ENCODE measurements at regions not wholly inside any gene's neighbourhood (a gene's known extent, or its start where the extent isn't known, plus 50 kb on each side); places are given as distances from the start of the nearest gene placed in this dataset.

- Histone ChIP-seq H3K27ac (no peak overlapping the region), H3K9me3 (no peaks in the 10 kb centered on the region), H3K4me1 (no peaks in the 10 kb centered on the region), H3K4me3 (no peak overlapping the region), H3K4me2 (no peak overlapping the region)
- TF ChIP-seq USF2 (IDR thresholded peaks at IDR 0.05) (no peak), ESRRA (IDR thresholded peaks at IDR 0.05; ENCODE audit: borderline replicate concordance, low read length) (no peak), EHF (CRISPR knock-in tag; IDR thresholded peaks at IDR 0.05) (no peak), NPAS2 (CRISPR knock-in tag; IDR thresholded peaks at IDR 0.05; ENCODE audit: borderline replicate concordance) (no peak), POLR2A (IDR thresholded peaks at IDR 0.05; ENCODE audit: low read length) (no peak), HES2 (IDR thresholded peaks at IDR 0.05) (no peak), HOXA7 (CRISPR knock-in tag; IDR thresholded peaks at IDR 0.05) (no peak), BHLHE40 (IDR thresholded peaks at IDR 0.05; ENCODE audit: low read depth, low read length) (no peak), HOXB13 (CRISPR knock-in tag; IDR thresholded peaks at IDR 0.05; ENCODE audit: low read depth) (no peak), CBX2 (IDR thresholded peaks at IDR 0.05; ENCODE audit: borderline replicate concordance, low read depth) (no peak), EP300 (IDR thresholded peaks at IDR 0.05) (no peak), GATA3 (IDR thresholded peaks at IDR 0.05; ENCODE audit: borderline replicate concordance) (no peak), E2F6 (IDR thresholded peaks at IDR 0.05; ENCODE audit: borderline replicate concordance, low read depth) (no peak)
- 50% methylated on average over 2 of the region's 3 CpGs for WGBS (ENCODE audit: missing lambda C conversion rate)
- FAIRE-seq: no peak
- no peak for ATAC-seq
- CTCF ChIA-PET: no interaction called here
- DNase-seq (ENCODE audit: low read depth in 1 of 2, low spot score in 1 of 2): no peak
- POLR2A ChIA-PET: no interaction called here
These were observed 114.5 kb upstream of the GUCY1A1 start for GRCh38 chr4:155552180-155552579.

GRCh38 chr4:155548173-155548572 is 118.5 kb upstream of the GUCY1A1 start:
- ChIA-PET POLR2A (no interaction called here), CTCF (no interaction called here)
- H3K4me2 ChIP-seq: no peak overlapping the region
- ATAC-seq: no peak
- H3K27ac ChIP-seq: no peak overlapping the region
- FAIRE-seq: no peak
- H3K9me3 ChIP-seq: no peaks in the 10 kb centered on the region
- WGBS (ENCODE audit: missing lambda C conversion rate): 40% methylated on average over 2 of the region's 2 CpGs
- no peaks in the 10 kb centered on the region for H3K4me1 ChIP-seq
- no peak for DNase-seq (ENCODE audit: low read depth in 1 of 2, low spot score in 1 of 2)
- H3K4me3 ChIP-seq: no peak overlapping the region
- TF ChIP-seq RARB (CRISPR knock-in tag; IDR thresholded peaks at IDR 0.05) (no peak), GATA3 (IDR thresholded peaks at IDR 0.05; ENCODE audit: borderline replicate concordance) (no peak), CHD2 (IDR thresholded peaks at IDR 0.05; ENCODE audit: low read length, partially characterized antibody) (no peak), NR3C1 (IDR thresholded peaks at IDR 0.05) (no peak), CBX8 (IDR thresholded peaks at IDR 0.05) (no peak), CTCF (IDR thresholded peaks at IDR 0.05) (no peak), CBX2 (IDR thresholded peaks at IDR 0.05; ENCODE audit: borderline replicate concordance, low read depth) (no peak)

- 38% methylated on average over 3 of the region's 3 CpGs for WGBS (ENCODE audit: missing lambda C conversion rate)
- no peaks in the 10 kb centered on the region for H3K9me3 ChIP-seq
- no peaks in the 10 kb centered on the region for H3K4me1 ChIP-seq
- no peak overlapping the region for H3K27ac ChIP-seq
- DNase-seq (ENCODE audit: low read depth in 1 of 2, low spot score in 1 of 2) (no peak), ATAC-seq (no peak), FAIRE-seq (no peak)
- no peak overlapping the region for H3K4me3 ChIP-seq
- ChIA-PET CTCF (no interaction called here), POLR2A (no interaction called here)
- H3K4me2 ChIP-seq: no peak overlapping the region
- TF ChIP-seq MAZ (IDR thresholded peaks at IDR 0.05; ENCODE audit: borderline replicate concordance, low read depth, low read length) (no peak), PBX3 (IDR thresholded peaks at IDR 0.05) (no peak), EHMT2 (IDR thresholded peaks at IDR 0.05; ENCODE audit: low read depth) (no peak), POLR2AphosphoS2 (conservative IDR thresholded peaks at IDR 0.05; ENCODE audit: low read length) (no peak), FOXS1 (CRISPR knock-in tag; IDR thresholded peaks at IDR 0.05) (no peak), RARB (CRISPR knock-in tag; IDR thresholded peaks at IDR 0.05) (no peak)
These were observed 120.2 kb upstream of the GUCY1A1 start for GRCh38 chr4:155546451-155546850.

Measured in A549 (cell line).